HG03460 (cell line): ENCODE measurements at regions not wholly inside any gene's neighbourhood (a gene's known extent, or its start where the extent isn't known, plus 50 kb on each side); places are given as distances from the start of the nearest gene placed in this dataset.
"Not testable (repeated sequence)": the region's sequence is repeated elsewhere in the genome, so short reads cannot be mapped to it uniquely, and the experiment has no call there.

Experiments
- ATAC-seq: cut with Tn5 transposase; IDR thresholded peaks from one replicate; pipeline ENCODE4 v1.9.1; 2021; ENCODE audit not compliant: unreplicated experiment

- not testable (repeated sequence) for ATAC-seq
These were observed 102.8 kb downstream of the POTEB start for GRCh38 chr15:21774760-21775159.

- ATAC-seq = not testable (repeated sequence)
These were observed 111.0 kb downstream of the POTEB start for GRCh38 chr15:21766524-21766923.

- not testable (repeated sequence) for ATAC-seq
These were observed 113.8 kb downstream of the POTEB start for GRCh38 chr15:21763756-21764155.

GRCh38 chr15:21760250-21761023 lies 117.1 kb downstream of the POTEB start:
- not testable (repeated sequence) for ATAC-seq

GRCh38 chr15:21759401-21760165 lies 118.0 kb downstream of the POTEB start:
- not testable (repeated sequence) for ATAC-seq

GRCh38 chr15:21753838-21754237 lies 123.7 kb downstream of the POTEB start:
- ATAC-seq = not testable (repeated sequence)

- not testable (repeated sequence) for ATAC-seq
These were observed 125.2 kb downstream of the POTEB start for GRCh38 chr15:21752124-21752957.

GRCh38 chr15:21749173-21749572 lies 128.4 kb downstream of the POTEB start:
- ATAC-seq = not testable (repeated sequence)

GRCh38 chr15:21744245-21744915 lies 133.2 kb downstream of the POTEB start:
- ATAC-seq = not testable (repeated sequence)

GRCh38 chr15:21742067-21742466 lies 135.5 kb downstream of the POTEB start:
- peak; percentile 67 for ATAC-seq

- ATAC-seq = not testable (repeated sequence)
These were observed 139.5 kb downstream of the POTEB start for GRCh38 chr15:21738003-21738402.

GRCh38 chr15:21736443-21736842 lies 141.1 kb downstream of the POTEB start:
- not testable (repeated sequence) for ATAC-seq

GRCh38 chr15:21735837-21736236 lies 141.7 kb downstream of the POTEB start:
- not testable (repeated sequence) for ATAC-seq

GRCh38 chr15:21735368-21735767 lies 142.2 kb downstream of the POTEB start:
- not testable (repeated sequence) for ATAC-seq

- ATAC-seq = peak; percentile 42
These were observed 146.0 kb downstream of the POTEB start for GRCh38 chr15:21731496-21731895.

- peak; percentile 66 for ATAC-seq
These were observed 146.8 kb downstream of the POTEB start for GRCh38 chr15:21730427-21731405.

GRCh38 chr15:21724988-21725387 lies 152.5 kb downstream of the POTEB start:
- not testable (repeated sequence) for ATAC-seq

GRCh38 chr15:21721115-21721514 lies 156.4 kb downstream of the POTEB start:
- ATAC-seq = not testable (repeated sequence)

GRCh38 chr15:21718779-21719178 lies 158.8 kb downstream of the POTEB start:
- ATAC-seq = peak; percentile 77
